GM19372 (cell line): ENCODE measurements at regions not wholly inside any gene's neighbourhood (a gene's known extent, or its start where the extent isn't known, plus 50 kb on each side); places are given as distances from the start of the nearest gene placed in this dataset.
"Not testable (repeated sequence)": the region's sequence is repeated elsewhere in the genome, so short reads cannot be mapped to it uniquely, and the experiment has no call there.

Source experiments
- ATAC-seq: cut with Tn5 transposase; IDR thresholded peaks from one replicate; pipeline ENCODE4 v1.9.1; 2021; ENCODE audit warnings: mild to moderate bottlenecking, low read depth, moderate library complexity; ENCODE audit not compliant: unreplicated experiment

GRCh38 chr2:107663632-107664031 is 163.1 kb upstream of the RGPD4 start:
- ATAC-seq = no peak

GRCh38 chr2:107669335-107669734 is 157.4 kb upstream of the RGPD4 start:
- no peak for ATAC-seq

DNA sequence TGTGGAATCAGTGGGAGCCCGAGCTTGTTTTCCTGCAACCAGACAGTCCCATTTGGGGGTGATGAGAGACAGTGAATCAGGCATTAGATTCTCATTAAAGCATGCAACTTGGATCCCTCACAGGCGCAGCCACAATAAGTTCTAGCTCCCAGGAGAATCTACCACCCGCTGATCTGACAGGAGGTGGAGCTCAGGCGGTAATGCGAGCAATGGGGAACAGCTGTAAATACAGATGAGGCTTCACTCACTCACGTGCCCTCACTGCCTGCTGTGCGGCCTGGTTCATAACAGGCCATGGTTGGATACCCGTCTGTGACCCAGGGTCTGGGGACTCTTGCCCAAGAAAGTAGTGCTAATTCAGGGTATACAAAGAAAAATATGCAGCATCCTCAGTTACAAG is 144.8 kb upstream of the RGPD4 start:
- no peak for ATAC-seq

GRCh38 chr2:107684421-107684820 is 142.3 kb upstream of the RGPD4 start:
- ATAC-seq = no peak

GRCh38 chr2:107685421-107685986 is 141.2 kb upstream of the RGPD4 start:
- ATAC-seq = no peak

DNA sequence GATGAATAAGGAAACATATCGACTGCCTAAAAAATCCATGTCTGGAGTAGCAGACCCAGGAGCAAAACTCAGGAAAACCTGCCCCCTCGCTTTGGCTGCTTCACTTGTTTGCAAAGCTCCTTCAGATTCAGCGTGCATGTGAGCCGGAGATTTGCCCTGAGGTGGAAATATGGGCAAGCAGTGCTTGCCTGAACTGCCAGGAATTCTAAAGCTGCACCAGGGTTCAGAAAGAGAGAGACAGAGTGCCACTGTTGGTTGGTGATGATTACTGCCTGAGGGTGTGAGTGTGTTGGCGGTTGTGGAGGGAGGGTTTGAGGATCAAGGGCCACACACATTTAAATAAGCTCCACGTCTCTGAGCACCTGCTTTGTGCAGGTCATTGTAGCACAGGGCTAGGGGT is 139.6 kb upstream of the RGPD4 start:
- ATAC-seq = no peak

DNA sequence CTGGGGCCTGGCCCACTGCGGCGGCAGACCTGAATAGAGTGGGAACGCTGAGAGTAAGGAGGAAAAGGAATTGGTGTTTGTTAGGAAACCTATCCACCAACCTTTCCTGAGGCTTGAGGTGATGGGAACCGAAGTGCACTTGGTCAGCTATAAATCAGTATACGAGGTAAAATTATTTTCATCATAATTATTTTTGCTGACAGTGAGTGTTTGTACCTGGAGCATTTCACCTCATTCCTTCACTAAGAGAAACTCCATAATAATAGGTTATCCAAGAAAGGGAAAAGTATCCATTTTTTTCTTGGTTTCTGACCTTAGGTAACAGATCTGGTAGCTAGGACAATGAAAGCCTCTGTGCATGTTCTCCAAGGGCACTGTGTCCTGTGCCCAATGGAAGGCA is 138.6 kb upstream of the RGPD4 start:
- no peak for ATAC-seq

GRCh38 chr2:107693604-107694003 is 133.1 kb upstream of the RGPD4 start:
- ATAC-seq = no peak

- no peak for ATAC-seq
Observed at GRCh38 chr2:107694667-107695066, 132.0 kb upstream of the RGPD4 start.

GRCh38 chr2:107697385-107697784 is 129.3 kb upstream of the RGPD4 start:
- ATAC-seq = no peak

- ATAC-seq = no peak
Observed at GRCh38 chr2:107698861-107699260, 127.8 kb upstream of the RGPD4 start.

DNA sequence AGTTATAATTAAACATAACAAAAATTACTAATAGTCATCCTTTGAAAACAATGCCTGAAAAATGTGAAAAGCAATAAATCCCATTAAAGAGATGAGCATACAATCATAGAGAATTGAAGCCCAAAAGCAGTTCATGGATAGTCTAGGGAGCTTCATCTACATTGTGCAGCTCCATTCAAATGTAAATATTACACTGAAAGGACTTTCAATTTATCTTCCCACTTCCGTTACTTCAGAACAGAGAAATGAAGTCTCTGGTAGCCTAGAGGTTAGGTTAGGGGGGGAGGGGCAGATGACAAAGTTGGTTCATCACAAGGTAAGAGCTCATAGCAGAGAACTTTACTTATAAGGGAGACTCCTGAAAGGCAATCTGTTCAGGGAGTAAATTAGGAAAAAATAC is 126.6 kb upstream of the RGPD4 start:
- no peak for ATAC-seq

DNA sequence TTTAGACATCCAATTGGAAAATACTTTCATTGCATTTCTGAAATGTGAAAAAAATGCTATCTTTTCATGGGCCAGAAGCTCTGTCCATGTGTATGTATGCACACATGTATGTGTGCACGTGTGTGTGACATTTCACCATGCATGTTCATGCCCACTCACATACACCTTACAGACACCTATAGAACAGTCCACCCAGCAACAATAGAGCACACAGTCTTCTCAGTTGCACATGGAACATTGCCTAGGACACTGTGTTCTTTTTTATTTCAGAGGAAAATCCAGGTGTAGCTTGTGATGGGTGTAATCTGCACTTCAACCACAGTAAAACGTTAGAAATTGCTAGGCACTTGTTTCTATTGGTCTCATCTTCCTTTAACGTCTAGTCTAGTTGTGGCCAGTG is 114.8 kb upstream of the RGPD4 start:
- ATAC-seq = no peak

DNA sequence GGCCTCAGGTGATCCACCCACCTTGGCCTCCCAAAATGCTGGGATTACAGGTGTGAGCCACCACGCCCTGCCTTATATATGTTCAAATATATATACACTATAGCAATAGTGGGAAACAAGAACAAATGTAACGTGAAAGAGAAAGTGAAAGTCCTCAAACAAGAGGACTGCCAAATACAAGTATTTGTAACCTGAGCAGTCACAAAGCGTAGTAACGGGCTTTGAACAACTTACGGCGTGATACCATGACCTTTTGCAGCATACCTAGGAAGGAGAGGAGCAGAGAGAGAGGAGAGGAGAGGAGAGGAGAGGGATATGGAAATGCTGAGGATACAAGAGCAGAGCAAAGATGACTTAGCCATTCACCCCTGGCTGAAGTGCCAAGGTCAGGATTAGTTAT is 113.8 kb upstream of the RGPD4 start:
- ATAC-seq = no peak

DNA sequence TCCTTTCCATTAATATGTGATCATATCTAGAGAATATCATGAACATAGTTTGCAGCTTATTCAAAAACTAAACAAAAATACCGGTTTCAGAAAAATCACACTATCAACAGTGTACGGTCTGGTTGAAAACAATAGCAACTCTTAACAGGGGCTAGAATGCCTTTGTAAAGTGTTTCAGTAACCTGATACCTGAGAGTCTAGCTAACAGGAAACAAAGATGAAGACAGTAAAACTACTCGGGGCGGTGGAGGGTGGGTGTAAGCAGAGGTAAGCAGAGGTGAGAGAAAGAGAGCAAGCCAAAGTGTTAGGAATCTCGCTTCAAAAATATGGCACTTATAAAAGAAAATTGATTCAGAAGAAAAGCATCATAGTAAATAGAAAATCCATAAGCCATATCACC is 109.0 kb upstream of the RGPD4 start:
- no peak for ATAC-seq

GRCh38 chr2:107719141-107719540 is 107.6 kb upstream of the RGPD4 start:
- no peak for ATAC-seq

- no peak for ATAC-seq
Observed at GRCh38 chr2:107719836-107720235, 106.9 kb upstream of the RGPD4 start.

DNA sequence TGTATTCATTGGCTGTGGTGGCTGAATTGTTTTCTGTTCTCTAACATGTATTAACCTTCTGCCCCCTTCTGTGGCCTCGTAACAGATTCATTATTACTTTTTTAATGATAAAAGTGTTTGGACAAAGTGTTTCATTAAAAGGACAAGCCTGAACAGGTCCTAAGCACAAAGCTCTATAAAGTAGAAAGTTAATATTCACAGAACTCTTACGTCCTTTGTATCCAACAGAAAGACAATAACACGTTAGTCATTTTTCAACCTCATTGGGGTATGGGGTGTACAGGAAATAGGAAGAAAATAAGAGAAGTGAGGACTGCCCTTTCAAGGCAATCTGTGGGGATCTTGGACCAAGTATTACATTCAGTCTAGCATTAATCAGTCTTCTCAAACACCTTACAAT is 105.5 kb upstream of the RGPD4 start:
- no peak for ATAC-seq

DNA sequence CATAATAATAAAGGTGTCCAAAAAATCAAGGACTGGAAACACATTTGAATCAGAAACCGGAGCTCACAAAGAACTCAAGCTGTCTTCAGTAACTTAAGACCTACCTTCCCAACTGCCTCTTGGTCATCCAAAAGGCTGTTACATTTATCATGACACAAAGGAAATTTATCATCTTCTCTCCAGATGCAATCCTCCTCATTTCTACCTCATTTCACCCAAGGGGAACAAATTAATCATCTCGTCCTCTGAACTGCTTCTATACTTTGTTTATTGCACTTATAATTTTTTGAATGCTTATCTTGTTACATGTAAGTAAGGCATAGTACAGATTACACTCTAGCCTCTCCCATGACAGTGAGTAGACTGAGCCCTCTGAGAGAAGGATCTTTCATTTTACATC is 105.1 kb upstream of the RGPD4 start:
- ATAC-seq = no peak

DNA sequence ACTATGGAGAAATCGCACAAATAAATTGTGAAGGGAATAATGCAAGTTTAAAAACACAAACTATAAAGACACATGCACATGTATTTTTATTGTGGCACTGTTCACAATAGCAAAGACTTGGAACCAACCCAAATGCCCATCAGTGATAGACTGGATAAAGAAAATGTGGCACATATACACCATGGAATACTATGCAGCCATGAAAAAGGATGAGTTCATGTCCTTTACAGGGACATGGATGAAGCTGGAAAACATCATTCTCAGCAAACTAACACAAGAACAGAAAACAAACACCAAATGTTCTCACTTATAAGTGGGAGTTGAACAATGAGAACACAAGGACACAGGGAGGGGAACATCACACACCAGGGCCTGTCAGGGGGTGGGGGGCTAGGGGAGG is 100.9 kb upstream of the RGPD4 start:
- ATAC-seq = not testable (repeated sequence)

- ATAC-seq = no peak
Observed at GRCh38 chr2:107727318-107727717, 99.4 kb upstream of the RGPD4 start.

DNA sequence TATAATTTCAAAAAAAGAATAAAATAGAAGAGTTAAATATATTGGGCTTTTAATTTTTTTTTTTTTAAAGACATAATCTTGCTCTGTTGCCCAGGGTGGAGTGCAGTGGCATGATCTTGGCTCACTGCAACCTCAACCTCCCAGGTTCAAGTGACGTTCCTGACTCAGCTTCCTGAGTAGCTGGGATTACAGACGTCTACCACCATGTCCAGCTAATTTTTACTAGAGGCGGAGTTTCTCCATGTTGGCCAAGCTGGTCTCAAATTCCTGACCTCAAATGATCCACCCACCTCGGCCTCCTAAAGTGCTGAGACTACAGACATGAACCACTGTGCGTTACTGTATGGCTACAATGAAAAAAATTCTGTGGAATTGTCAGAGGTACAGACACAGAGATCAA is 98.1 kb upstream of the RGPD4 start:
- no peak for ATAC-seq

DNA sequence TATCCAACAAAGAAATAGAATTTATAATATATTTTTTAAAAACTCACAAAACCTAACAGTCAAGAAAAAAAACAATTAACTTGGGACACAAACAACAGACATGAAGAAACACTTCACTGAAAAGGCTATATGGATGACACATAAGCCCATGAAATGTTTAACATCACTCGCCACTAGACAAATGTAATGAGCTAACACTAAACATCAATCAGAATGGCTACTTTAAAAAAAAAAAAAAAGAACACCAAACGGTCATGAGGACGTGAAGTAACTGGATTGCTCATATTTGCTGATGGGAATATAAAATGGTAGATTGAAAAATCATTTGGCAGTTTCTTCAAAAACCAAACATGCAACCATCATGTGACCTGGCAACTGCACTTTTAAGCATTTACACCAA is 97.3 kb upstream of the RGPD4 start:
- ATAC-seq = no peak
